Ovary (tissue), 3 donors: ENCODE measurements at regions not wholly inside any gene's neighbourhood (a gene's known extent, or its start where the extent isn't known, plus 50 kb on each side); places are given as distances from the start of the nearest gene placed in this dataset.

Experiments
- EP300 ChIP-seq: sonication (generic); formaldehyde crosslinking; IDR thresholded peaks from one replicate; pipeline ENCODE4 v1.6.1; 2017; ENCODE audit warnings: antibody characterized with exemption
- TF ChIP-seq, protein P1 (sequence below), 3 donors: fragments of 450-650 bp in 2 of 3; fragments of 200-600 bp in 1 of 3; IDR thresholded peaks; one replicate each; pipeline versions ENCODE4 v1.5.1 to v1.8.0; 2016 to 2022; ENCODE audit warnings: antibody characterized with exemption in 3 of 3, mild to moderate bottlenecking in 1 of 3
- donor health status: DM: no; HTN: no; CAD: no.

DNA sequence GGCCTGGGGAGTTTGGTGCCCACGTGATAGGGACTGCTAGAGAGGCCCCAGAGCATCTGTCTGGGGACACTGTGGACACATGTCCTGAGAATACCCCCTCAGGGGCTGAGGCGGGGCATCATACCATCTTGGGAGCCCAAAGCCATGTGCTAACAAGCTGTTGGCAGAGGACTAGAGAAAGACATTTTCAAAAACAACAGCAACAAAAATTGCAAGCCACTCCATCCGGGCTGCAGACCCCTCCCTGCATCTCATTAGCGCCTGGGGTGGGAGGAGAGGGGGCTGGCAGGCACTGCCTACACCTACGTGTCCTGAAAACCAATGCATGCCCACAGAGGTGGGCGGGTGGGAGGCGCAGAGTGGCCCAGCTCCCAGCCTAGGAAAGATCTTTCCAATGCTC lies 507.4 kb upstream of the PODXL start:
- TF ChIP-seq EP300 = no peak
- TF ChIP-seq, protein P1, sequence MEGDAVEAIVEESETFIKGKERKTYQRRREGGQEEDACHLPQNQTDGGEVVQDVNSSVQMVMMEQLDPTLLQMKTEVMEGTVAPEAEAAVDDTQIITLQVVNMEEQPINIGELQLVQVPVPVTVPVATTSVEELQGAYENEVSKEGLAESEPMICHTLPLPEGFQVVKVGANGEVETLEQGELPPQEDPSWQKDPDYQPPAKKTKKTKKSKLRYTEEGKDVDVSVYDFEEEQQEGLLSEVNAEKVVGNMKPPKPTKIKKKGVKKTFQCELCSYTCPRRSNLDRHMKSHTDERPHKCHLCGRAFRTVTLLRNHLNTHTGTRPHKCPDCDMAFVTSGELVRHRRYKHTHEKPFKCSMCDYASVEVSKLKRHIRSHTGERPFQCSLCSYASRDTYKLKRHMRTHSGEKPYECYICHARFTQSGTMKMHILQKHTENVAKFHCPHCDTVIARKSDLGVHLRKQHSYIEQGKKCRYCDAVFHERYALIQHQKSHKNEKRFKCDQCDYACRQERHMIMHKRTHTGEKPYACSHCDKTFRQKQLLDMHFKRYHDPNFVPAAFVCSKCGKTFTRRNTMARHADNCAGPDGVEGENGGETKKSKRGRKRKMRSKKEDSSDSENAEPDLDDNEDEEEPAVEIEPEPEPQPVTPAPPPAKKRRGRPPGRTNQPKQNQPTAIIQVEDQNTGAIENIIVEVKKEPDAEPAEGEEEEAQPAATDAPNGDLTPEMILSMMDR (IDR thresholded peaks at IDR 0.05) = no peak
